ENCODE measurements at regions not wholly inside any gene's neighbourhood (a gene's known extent, or its start where the extent isn't known, plus 50 kb on each side); places are given as distances from the start of the nearest gene placed in this dataset.

DNA sequence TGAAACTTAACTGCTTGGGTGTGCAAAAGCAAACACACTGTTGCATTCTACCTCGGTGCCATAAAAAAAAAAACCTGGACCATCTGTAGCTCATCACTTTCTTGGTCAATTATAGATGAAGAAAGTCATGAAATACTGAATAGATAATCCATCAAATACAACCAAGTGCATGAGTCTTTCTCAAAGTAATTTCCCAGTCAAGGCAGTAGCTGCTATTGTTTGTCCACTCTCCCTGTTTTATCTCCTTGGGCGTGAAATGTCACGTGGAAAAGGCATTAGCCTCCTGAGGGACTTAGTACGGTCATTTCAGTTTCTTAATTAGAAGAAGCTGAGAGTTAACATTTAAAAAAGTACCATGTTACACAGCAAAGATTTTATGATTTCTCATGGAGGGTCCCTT lies 1697.9 kb downstream of the PCDH9 start:
- TF ChIP-seq, protein P1, sequence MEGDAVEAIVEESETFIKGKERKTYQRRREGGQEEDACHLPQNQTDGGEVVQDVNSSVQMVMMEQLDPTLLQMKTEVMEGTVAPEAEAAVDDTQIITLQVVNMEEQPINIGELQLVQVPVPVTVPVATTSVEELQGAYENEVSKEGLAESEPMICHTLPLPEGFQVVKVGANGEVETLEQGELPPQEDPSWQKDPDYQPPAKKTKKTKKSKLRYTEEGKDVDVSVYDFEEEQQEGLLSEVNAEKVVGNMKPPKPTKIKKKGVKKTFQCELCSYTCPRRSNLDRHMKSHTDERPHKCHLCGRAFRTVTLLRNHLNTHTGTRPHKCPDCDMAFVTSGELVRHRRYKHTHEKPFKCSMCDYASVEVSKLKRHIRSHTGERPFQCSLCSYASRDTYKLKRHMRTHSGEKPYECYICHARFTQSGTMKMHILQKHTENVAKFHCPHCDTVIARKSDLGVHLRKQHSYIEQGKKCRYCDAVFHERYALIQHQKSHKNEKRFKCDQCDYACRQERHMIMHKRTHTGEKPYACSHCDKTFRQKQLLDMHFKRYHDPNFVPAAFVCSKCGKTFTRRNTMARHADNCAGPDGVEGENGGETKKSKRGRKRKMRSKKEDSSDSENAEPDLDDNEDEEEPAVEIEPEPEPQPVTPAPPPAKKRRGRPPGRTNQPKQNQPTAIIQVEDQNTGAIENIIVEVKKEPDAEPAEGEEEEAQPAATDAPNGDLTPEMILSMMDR (IDR thresholded peaks at IDR 0.05), result no peak
- TF ChIP-seq POLR2AphosphoS5 (IDR thresholded peaks at IDR 0.05), result no peak
- TF ChIP-seq POLR2A (IDR thresholded peaks at IDR 0.05), result no peak
- TF ChIP-seq EP300 (IDR thresholded peaks at IDR 0.05), result no peak

All from suprapubic skin (tissue), 4 donors.